Chondrocyte (in vitro differentiated cells): ENCODE measurements at regions not wholly inside any gene's neighbourhood (a gene's known extent, or its start where the extent isn't known, plus 50 kb on each side); places are given as distances from the start of the nearest gene placed in this dataset.
A peak's percentile ranks its signal among the peaks of the same experiment; 100 is the strongest.

Experiments used
- DNase-seq: peaks from one replicate; pipeline ENCODE4 v3.0.0; 2021; ENCODE audit warnings: mixed read lengths, low spot score
- H3K27ac Mint-ChIP-seq: one replicate; pipeline ENCODE4 v1.8.0; 2021; ENCODE audit warnings: mild to moderate bottlenecking, moderate library complexity, mixed read lengths; ENCODE audit not compliant: unreplicated experiment
- H3K27me3 Mint-ChIP-seq: 2 replicates; pipeline ENCODE4 v1.8.0; 2021; ENCODE audit warnings: low read depth, mixed read lengths
- H3K36me3 Mint-ChIP-seq: 2 replicates; pipeline ENCODE4 v1.8.0; 2021; ENCODE audit warnings: low read depth, mixed read lengths
- H3K4me1 Mint-ChIP-seq: 2 replicates; pipeline ENCODE4 v1.8.0; 2021; ENCODE audit warnings: low read depth, mild to moderate bottlenecking, mixed read lengths
- H3K4me3 Mint-ChIP-seq: one replicate; pipeline ENCODE4 v1.8.0; 2021; ENCODE audit warnings: mild to moderate bottlenecking, moderate library complexity, mixed read lengths; ENCODE audit not compliant: unreplicated experiment
- H3K9me3 Mint-ChIP-seq: 2 replicates; pipeline ENCODE4 v1.8.0; 2021; ENCODE audit warnings: low read depth, mixed read lengths
- CTCF ChIP-seq: fragments of 200-600 bp; sonication (generic); IDR thresholded peaks from 2 replicates; pipeline ENCODE4 v1.5.0; 2021; ENCODE audit warnings: antibody characterized with exemption, mild to moderate bottlenecking, moderate library complexity

GRCh38 chr4:166546009-166546408, 673.0 kb downstream of the TLL1 start:
- Mint-ChIP-seq H3K4me1 (no peaks in the 10 kb centered on the region), H3K27me3 (peaks cover 21% of the 10 kb centered on the region), H3K4me3 (no peak overlapping the region), H3K36me3 (no peaks in the 10 kb centered on the region), H3K9me3 (no peaks in the 10 kb centered on the region), H3K27ac (no peak overlapping the region)
- TF ChIP-seq CTCF, result no peak
- no peak for DNase-seq

- no peaks in the 10 kb centered on the region for H3K4me1 Mint-ChIP-seq
- TF ChIP-seq CTCF, result no peak
- H3K27me3 Mint-ChIP-seq, result peaks cover 2% of the 10 kb centered on the region
- DNase-seq, result no peak
- no peak overlapping the region for H3K4me3 Mint-ChIP-seq
- no peaks in the 10 kb centered on the region for H3K36me3 Mint-ChIP-seq
- H3K27ac Mint-ChIP-seq, result no peak overlapping the region
- no peaks in the 10 kb centered on the region for H3K9me3 Mint-ChIP-seq
Observed at GRCh38 chr4:166577639-166578038, 656.7 kb downstream of the SPOCK3 start.

GRCh38 chr4:166585491-166585890, 648.8 kb downstream of the SPOCK3 start:
- no peaks in the 10 kb centered on the region for H3K36me3 Mint-ChIP-seq
- no peak for DNase-seq
- TF ChIP-seq CTCF, result no peak
- peaks cover 29% of the 10 kb centered on the region for H3K27me3 Mint-ChIP-seq
- no peak overlapping the region for H3K4me3 Mint-ChIP-seq
- no peak overlapping the region for H3K27ac Mint-ChIP-seq
- no peaks in the 10 kb centered on the region for H3K4me1 Mint-ChIP-seq
- no peaks in the 10 kb centered on the region for H3K9me3 Mint-ChIP-seq

- Mint-ChIP-seq H3K36me3 (no peaks in the 10 kb centered on the region), H3K4me1 (no peaks in the 10 kb centered on the region), H3K27me3 (peaks cover 44% of the 10 kb centered on the region), H3K27ac (no peak overlapping the region), H3K9me3 (no peaks in the 10 kb centered on the region), H3K4me3 (no peak overlapping the region)
- TF ChIP-seq CTCF, result peak; percentile 92
- DNase-seq, result no peak
Observed at GRCh38 chr4:166594326-166594946, 639.9 kb downstream of the SPOCK3 start.

- H3K4me1 Mint-ChIP-seq, result no peaks in the 10 kb centered on the region
- no peak for DNase-seq
- H3K27ac Mint-ChIP-seq, result no peak overlapping the region
- H3K4me3 Mint-ChIP-seq, result no peak overlapping the region
- no peaks in the 10 kb centered on the region for H3K36me3 Mint-ChIP-seq
- no peak for TF ChIP-seq CTCF
- no peaks in the 10 kb centered on the region for H3K9me3 Mint-ChIP-seq
- H3K27me3 Mint-ChIP-seq, result peaks cover 30% of the 10 kb centered on the region
Observed at GRCh38 chr4:166600264-166600663, 634.0 kb downstream of the SPOCK3 start.
